Calu3 (cell line): ENCODE measurements at regions not wholly inside any gene's neighbourhood (a gene's known extent, or its start where the extent isn't known, plus 50 kb on each side); places are given as distances from the start of the nearest gene placed in this dataset.

ENCODE experiments used
- BruUV-seq: library from RNA; stranded (reverse); fragments of 400-500 nt; replicated peaks from 2 replicates; lab custom pipeline; 2021; lab: Mats Ljungman, UMichigan
- CTCF ChIA-PET: fragments of 300-600 bp; sonication (Branson Sonifier 250); formaldehyde crosslinking; loops from one replicate; lab custom pipeline; 2022; ENCODE audit warnings: antibody characterized with exemption; lab: Charles Lee
- DNase-seq: peaks from one replicate; pipeline ENCODE4 v3.0.0; 2022
- H3K27ac Mint-ChIP-seq: one replicate; pipeline ENCODE4 v1.8.0; 2022; ENCODE audit warnings: mixed read lengths; ENCODE audit not compliant: unreplicated experiment
- H3K27me3 Mint-ChIP-seq: one replicate; pipeline ENCODE4 v1.8.0; 2022; ENCODE audit warnings: mixed read lengths; ENCODE audit not compliant: unreplicated experiment
- H3K36me3 Mint-ChIP-seq: one replicate; pipeline ENCODE4 v1.8.0; 2022; ENCODE audit warnings: mild to moderate bottlenecking, moderate library complexity, mixed read lengths; ENCODE audit not compliant: insufficient read depth, unreplicated experiment
- H3K4me1 Mint-ChIP-seq: one replicate; pipeline ENCODE4 v1.8.0; 2022; ENCODE audit warnings: mild to moderate bottlenecking, low read depth, mixed read lengths; ENCODE audit not compliant: unreplicated experiment
- H3K4me3 Mint-ChIP-seq: one replicate; pipeline ENCODE4 v1.8.0; 2022; ENCODE audit warnings: mild to moderate bottlenecking, low read depth, moderate library complexity, mixed read lengths; ENCODE audit not compliant: unreplicated experiment
- H3K9me3 Mint-ChIP-seq: one replicate; pipeline ENCODE4 v1.8.0; 2022; ENCODE audit warnings: low read depth, mixed read lengths; ENCODE audit not compliant: unreplicated experiment
- intact Hi-C: fragments of 100-400 bp; cut with micrococcal nuclease; formaldehyde crosslinking; loops from one replicate; pipeline ENCODE4 v1.10.0; 2022; ENCODE audit not compliant: unreplicated experiment
- TF ChIP-seq, protein P1 (sequence below): fragments of 200-600 bp; IDR thresholded peaks from one replicate; pipeline ENCODE4 v1.8.0; 2022; ENCODE audit warnings: antibody characterized with exemption; ENCODE audit not compliant: unreplicated experiment

DNA sequence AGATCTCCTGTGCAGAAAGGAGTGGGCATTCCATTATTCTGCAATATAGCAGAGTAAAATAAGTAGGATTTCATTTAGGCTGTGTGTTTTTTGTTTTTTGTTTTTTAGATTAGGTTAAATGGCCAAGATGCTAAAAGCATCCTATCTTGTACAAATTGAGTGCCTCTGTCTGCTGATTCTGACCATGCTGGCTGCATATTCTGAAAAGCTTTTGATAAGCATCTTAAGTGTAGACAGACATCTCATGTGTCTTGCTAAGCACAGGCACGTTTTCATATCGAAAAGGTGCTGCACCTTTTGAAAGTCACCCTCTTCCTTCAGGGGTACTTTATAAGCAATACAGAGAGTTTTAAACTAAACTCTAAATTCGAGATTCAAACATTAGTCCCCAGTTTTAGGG, 74.0 kb upstream of the BCL11A start:
- intact Hi-C loops = no loop called here
- H3K4me1 Mint-ChIP-seq = no peaks in the 10 kb centered on the region
- no TSS peak for BruUV-seq
- no peaks in the 10 kb centered on the region for H3K36me3 Mint-ChIP-seq
- H3K27ac Mint-ChIP-seq = no peak overlapping the region
- no peak overlapping the region for H3K4me3 Mint-ChIP-seq
- DNase-seq = no peak
- TF ChIP-seq, protein P1, sequence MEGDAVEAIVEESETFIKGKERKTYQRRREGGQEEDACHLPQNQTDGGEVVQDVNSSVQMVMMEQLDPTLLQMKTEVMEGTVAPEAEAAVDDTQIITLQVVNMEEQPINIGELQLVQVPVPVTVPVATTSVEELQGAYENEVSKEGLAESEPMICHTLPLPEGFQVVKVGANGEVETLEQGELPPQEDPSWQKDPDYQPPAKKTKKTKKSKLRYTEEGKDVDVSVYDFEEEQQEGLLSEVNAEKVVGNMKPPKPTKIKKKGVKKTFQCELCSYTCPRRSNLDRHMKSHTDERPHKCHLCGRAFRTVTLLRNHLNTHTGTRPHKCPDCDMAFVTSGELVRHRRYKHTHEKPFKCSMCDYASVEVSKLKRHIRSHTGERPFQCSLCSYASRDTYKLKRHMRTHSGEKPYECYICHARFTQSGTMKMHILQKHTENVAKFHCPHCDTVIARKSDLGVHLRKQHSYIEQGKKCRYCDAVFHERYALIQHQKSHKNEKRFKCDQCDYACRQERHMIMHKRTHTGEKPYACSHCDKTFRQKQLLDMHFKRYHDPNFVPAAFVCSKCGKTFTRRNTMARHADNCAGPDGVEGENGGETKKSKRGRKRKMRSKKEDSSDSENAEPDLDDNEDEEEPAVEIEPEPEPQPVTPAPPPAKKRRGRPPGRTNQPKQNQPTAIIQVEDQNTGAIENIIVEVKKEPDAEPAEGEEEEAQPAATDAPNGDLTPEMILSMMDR = no peak
- H3K9me3 Mint-ChIP-seq = no peaks in the 10 kb centered on the region
- CTCF ChIA-PET = no interaction called here
- peaks cover 90% of the 10 kb centered on the region for H3K27me3 Mint-ChIP-seq

DNA sequence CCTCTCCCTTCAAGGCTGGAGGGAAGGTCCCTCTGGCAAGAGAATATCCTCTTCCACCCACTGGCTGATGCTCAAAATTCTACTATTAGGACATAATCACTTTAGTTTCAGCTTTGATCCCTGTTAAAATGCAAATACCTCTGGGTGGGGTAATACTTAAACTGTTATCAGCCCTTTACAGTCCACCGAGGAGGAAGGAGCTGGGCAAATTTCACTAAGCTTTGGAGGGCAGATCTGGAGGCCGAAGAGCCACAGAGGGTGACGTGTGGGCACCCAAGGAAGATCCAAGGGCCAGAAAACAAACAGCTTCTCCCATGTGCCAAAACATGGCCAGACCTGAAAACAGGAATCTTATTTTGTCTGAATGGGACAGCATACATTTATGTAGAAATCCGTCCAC, 74.6 kb upstream of the BCL11A start:
- BruUV-seq = no TSS peak
- peaks cover 84% of the 10 kb centered on the region for H3K27me3 Mint-ChIP-seq

DNA sequence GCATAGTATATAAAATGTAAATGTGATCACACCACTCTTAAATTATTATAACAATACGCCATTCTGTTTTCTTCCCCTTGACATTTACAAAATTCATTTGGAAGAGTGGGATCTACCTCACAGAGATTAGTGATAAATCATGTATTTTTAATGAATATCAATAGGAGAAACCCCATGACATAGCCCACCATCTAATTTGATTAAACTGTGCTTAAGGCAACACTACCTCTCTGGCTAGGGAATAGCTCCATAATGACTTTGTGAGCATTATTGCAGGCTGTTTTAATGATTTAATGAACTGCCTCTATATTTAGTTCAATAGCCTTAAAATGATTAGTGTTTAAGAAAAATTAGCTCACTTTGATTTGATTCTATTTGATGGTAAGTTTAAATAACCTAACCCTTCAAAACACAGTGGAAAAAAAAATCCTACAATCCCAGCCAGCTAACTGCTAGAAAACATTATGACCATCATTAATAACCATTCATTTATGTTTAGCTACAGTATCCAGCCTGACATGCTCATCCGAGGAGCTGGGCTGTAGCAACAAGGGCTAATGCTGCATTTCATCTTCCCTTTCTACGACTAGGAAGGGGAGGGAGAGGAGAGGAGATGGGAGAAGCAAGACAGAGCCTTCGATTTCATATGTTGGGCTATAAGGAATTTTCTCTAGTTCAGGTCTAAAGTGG, 75.3 kb upstream of the BCL11A start:
- intact Hi-C loops = no loop called here
- DNase-seq = no peak
- Mint-ChIP-seq H3K4me3 (no peak overlapping the region), H3K36me3 (no peaks in the 10 kb centered on the region), H3K9me3 (no peaks in the 10 kb centered on the region), H3K4me1 (no peaks in the 10 kb centered on the region), H3K27ac (no peak overlapping the region), H3K27me3 (peaks cover 84% of the 10 kb centered on the region)
- TF ChIP-seq, protein P1 = no peak
- CTCF ChIA-PET = interaction anchor here (1.2 kb wide), 1 partner anchor 62 kb away, joined by 4 read pairs; no protein-coding TSS in a partner anchor
- no TSS peak for BruUV-seq

More for the DNA sequence above, 74.6 kb upstream of the BCL11A start:
- Mint-ChIP-seq H3K27ac (no peak overlapping the region), H3K4me1 (no peaks in the 10 kb centered on the region), H3K9me3 (no peaks in the 10 kb centered on the region), H3K4me3 (no peak overlapping the region), H3K36me3 (no peaks in the 10 kb centered on the region)
- DNase-seq = no peak
- TF ChIP-seq, protein P1 = no peak
- CTCF ChIA-PET = no interaction called here
- intact Hi-C loops = no loop called here

DNA sequence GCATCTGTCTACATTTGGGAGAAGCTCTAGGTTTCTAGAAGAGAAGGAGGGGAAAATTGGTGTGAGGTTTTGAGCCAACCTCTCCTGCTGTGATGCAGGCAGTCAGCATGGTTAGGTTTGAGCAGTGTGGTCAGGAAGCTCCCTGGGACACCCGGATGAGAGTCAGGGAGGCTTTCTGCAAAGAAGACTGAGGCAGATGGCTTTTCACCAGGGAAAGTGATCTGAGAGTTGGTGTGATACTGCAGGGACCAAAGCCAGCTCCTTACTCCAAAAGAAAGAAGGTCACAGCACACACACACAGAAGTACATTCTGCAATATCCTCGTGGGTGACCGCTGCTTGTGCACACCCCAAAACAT, 75.8 kb upstream of the BCL11A start:
- TF ChIP-seq, protein P1 = no peak
- H3K27me3 Mint-ChIP-seq = peaks cover 84% of the 10 kb centered on the region
- intact Hi-C loops = no loop called here
- H3K27ac Mint-ChIP-seq = no peak overlapping the region
- BruUV-seq = no TSS peak
- CTCF ChIA-PET = interaction anchor here (0.6 to 1.2 kb wide), 2 partner anchors 63 to 408 kb away, joined by 3 to 4 read pairs; no protein-coding TSS in a partner anchor
- H3K4me1 Mint-ChIP-seq = no peaks in the 10 kb centered on the region
- no peaks in the 10 kb centered on the region for H3K36me3 Mint-ChIP-seq
- H3K9me3 Mint-ChIP-seq = no peaks in the 10 kb centered on the region
- DNase-seq = no peak
- no peak overlapping the region for H3K4me3 Mint-ChIP-seq
